Cardiac fibroblast (primary cell): ENCODE measurements at regions not wholly inside any gene's neighbourhood (a gene's known extent, or its start where the extent isn't known, plus 50 kb on each side); places are given as distances from the start of the nearest gene placed in this dataset.

ENCODE experiments used
- DNase-seq, 2 donors: peaks; one replicate each; pipeline versions ENCODE4 v3.0.0 to v3.0.0-alpha.2; 2010; ENCODE audit warnings: low read depth in 2 of 2
- H3K4me3 ChIP-seq, 2 donors: replicated peaks in 1 of 2; 1 replicate in 1 of 2; 2 replicates in 1 of 2; pipeline ENCODE4 v1.5.1; 2011; ENCODE audit warnings: low read depth in 2 of 2, low read length in 2 of 2, mild to moderate bottlenecking in 2 of 2, moderate library complexity in 1 of 2
- CTCF ChIP-seq: IDR thresholded peaks from one replicate; pipeline ENCODE4 v1.5.1; 2011; ENCODE audit warnings: low read depth, mild to moderate bottlenecking, low read length, inconsistent platforms

- no peak for DNase-seq
- H3K4me3 ChIP-seq = no peak overlapping the region
- no peak for TF ChIP-seq CTCF
These were observed 994.7 kb downstream of the EPHA3 start for GRCh38 chr3:90102146-90102545.

GRCh38 chr3:90121326-90121725 is 1013.9 kb downstream of the EPHA3 start:
- H3K4me3 ChIP-seq = no peak overlapping the region
- DNase-seq = no peak
- no peak for TF ChIP-seq CTCF

- no peak overlapping the region for H3K4me3 ChIP-seq
- no peak for TF ChIP-seq CTCF
- peak in 1 of 2 donors; percentile 29 for DNase-seq
These were observed 1021.0 kb downstream of the EPHA3 start for GRCh38 chr3:90128391-90128790.

GRCh38 chr3:90129730-90130129 is 1022.3 kb downstream of the EPHA3 start:
- TF ChIP-seq CTCF = no peak
- H3K4me3 ChIP-seq = no peak overlapping the region
- no peak for DNase-seq

- no peak for TF ChIP-seq CTCF
- peak in 1 of 2 donors; percentile 3 for DNase-seq
- H3K4me3 ChIP-seq = no peak overlapping the region
These were observed 1024.8 kb downstream of the EPHA3 start for GRCh38 chr3:90132197-90132596.

- TF ChIP-seq CTCF = no peak
- no peak overlapping the region for H3K4me3 ChIP-seq
- no peak for DNase-seq
These were observed 1026.7 kb downstream of the EPHA3 start for GRCh38 chr3:90134090-90134489.

- H3K4me3 ChIP-seq = no peak overlapping the region
- no peak for TF ChIP-seq CTCF
- DNase-seq = no peak
These were observed 1029.2 kb downstream of the EPHA3 start for GRCh38 chr3:90136456-90137191.
